T-helper 17 cell (primary cell): ENCODE measurements at regions not wholly inside any gene's neighbourhood (a gene's known extent, or its start where the extent isn't known, plus 50 kb on each side); places are given as distances from the start of the nearest gene placed in this dataset.

Experiments
- ATAC-seq: fragments of 150-1000 bp; cut with Tn5 transposase; 2 replicates; pipeline ENCODE4 v1.10.0; 2021; ENCODE audit warnings: mild to moderate bottlenecking, moderate library complexity
- DNase-seq, 3 donors: peaks; one replicate each; pipeline versions ENCODE4 v3.0.0 to v3.0.0-alpha.2; 2020 to 2021
- H3K9me3 ChIP-seq: one replicate; pipeline ENCODE4 v1.7.0; 2013; ENCODE audit warnings: low read length, mild to moderate bottlenecking; ENCODE audit not compliant: control insufficient read depth, poor library complexity, severe bottlenecking
- H3K27ac Mint-ChIP-seq: one replicate; pipeline ENCODE4 v1.8.0; 2022; ENCODE audit warnings: mild to moderate bottlenecking, moderate library complexity, mixed read lengths
- H3K27me3 Mint-ChIP-seq: one replicate; pipeline ENCODE4 v1.8.0; 2022; ENCODE audit warnings: mixed read lengths
- H3K36me3 Mint-ChIP-seq: one replicate; pipeline ENCODE4 v1.8.0; 2022; ENCODE audit warnings: low read depth, mixed read lengths
- H3K4me1 Mint-ChIP-seq: one replicate; pipeline ENCODE4 v1.8.0; 2022; ENCODE audit warnings: mild to moderate bottlenecking, mixed read lengths
- H3K4me3 Mint-ChIP-seq: one replicate; pipeline ENCODE4 v1.8.0; 2022; ENCODE audit warnings: mild to moderate bottlenecking, moderate library complexity, mixed read lengths

GRCh38 chr3:72558001-72558400 is 290.2 kb downstream of the SHQ1 start:
- Mint-ChIP-seq H3K27ac (no peak overlapping the region), H3K27me3 (no peaks in the 10 kb centered on the region), H3K4me3 (no peak overlapping the region), H3K36me3 (no peaks in the 10 kb centered on the region), H3K4me1 (no peaks in the 10 kb centered on the region)
- no peaks in the 10 kb centered on the region for H3K9me3 ChIP-seq
- DNase-seq: no peak
- ATAC-seq: no peak

- ATAC-seq: no peak
- H3K9me3 ChIP-seq: no peaks in the 10 kb centered on the region
- H3K4me1 Mint-ChIP-seq: no peaks in the 10 kb centered on the region
- no peaks in the 10 kb centered on the region for H3K36me3 Mint-ChIP-seq
- H3K27ac Mint-ChIP-seq: no peak overlapping the region
- H3K27me3 Mint-ChIP-seq: no peaks in the 10 kb centered on the region
- no peak for DNase-seq
- no peak overlapping the region for H3K4me3 Mint-ChIP-seq
Measured at GRCh38 chr3:72555714-72556113, 292.5 kb downstream of the SHQ1 start.

- H3K27ac Mint-ChIP-seq: no peak overlapping the region
- H3K4me1 Mint-ChIP-seq: peaks cover 7% of the 10 kb centered on the region
- H3K27me3 Mint-ChIP-seq: no peaks in the 10 kb centered on the region
Measured at GRCh38 chr3:72554689-72555088, 293.6 kb downstream of the SHQ1 start.

GRCh38 chr3:72553298-72553697 is 294.9 kb downstream of the SHQ1 start:
- H3K27me3 Mint-ChIP-seq: no peaks in the 10 kb centered on the region
- H3K9me3 ChIP-seq: no peaks in the 10 kb centered on the region
- no peaks in the 10 kb centered on the region for H3K36me3 Mint-ChIP-seq
- no peak overlapping the region for H3K27ac Mint-ChIP-seq
- ATAC-seq (no peak), DNase-seq (no peak)
- H3K4me3 Mint-ChIP-seq: no peak overlapping the region
- H3K4me1 Mint-ChIP-seq: peaks cover 7% of the 10 kb centered on the region

More at GRCh38 chr3:72554689-72555088, 293.6 kb downstream of the SHQ1 start:
- no peak for DNase-seq
- no peaks in the 10 kb centered on the region for H3K9me3 ChIP-seq
- Mint-ChIP-seq H3K36me3 (no peaks in the 10 kb centered on the region), H3K4me3 (no peak overlapping the region)
- ATAC-seq: no peak

GRCh38 chr3:72550582-72551262 is 297.5 kb downstream of the SHQ1 start:
- Mint-ChIP-seq H3K36me3 (no peaks in the 10 kb centered on the region), H3K27me3 (no peaks in the 10 kb centered on the region)
- no peak for ATAC-seq

GRCh38 chr3:72549761-72550581 is 298.3 kb downstream of the SHQ1 start:
- H3K36me3 Mint-ChIP-seq: no peaks in the 10 kb centered on the region
- H3K27ac Mint-ChIP-seq: peak overlapping the region; percentile 78
- no peak for DNase-seq
- H3K9me3 ChIP-seq: no peaks in the 10 kb centered on the region
- H3K4me1 Mint-ChIP-seq: peaks cover 7% of the 10 kb centered on the region
- H3K27me3 Mint-ChIP-seq: no peaks in the 10 kb centered on the region
- no peak for ATAC-seq
- peak overlapping the region; percentile 80 for H3K4me3 Mint-ChIP-seq

More at GRCh38 chr3:72550582-72551262, 297.5 kb downstream of the SHQ1 start:
- Mint-ChIP-seq H3K27ac (peak overlapping the region; percentile 78), H3K4me1 (peaks cover 7% of the 10 kb centered on the region), H3K4me3 (peak overlapping the region; percentile 80)
- no peaks in the 10 kb centered on the region for H3K9me3 ChIP-seq
- no peak for DNase-seq

- ATAC-seq: no peak
- no peaks in the 10 kb centered on the region for H3K9me3 ChIP-seq
- H3K4me1 Mint-ChIP-seq: peaks cover 7% of the 10 kb centered on the region
- H3K36me3 Mint-ChIP-seq: no peaks in the 10 kb centered on the region
- no peak for DNase-seq
- H3K27ac Mint-ChIP-seq: no peak overlapping the region
- H3K4me3 Mint-ChIP-seq: peak overlapping the region; percentile 13
- no peaks in the 10 kb centered on the region for H3K27me3 Mint-ChIP-seq
Measured at GRCh38 chr3:72548981-72549380, 299.3 kb downstream of the SHQ1 start.

GRCh38 chr3:72548461-72548860 is 299.8 kb downstream of the SHQ1 start:
- no peaks in the 10 kb centered on the region for H3K36me3 Mint-ChIP-seq
- H3K4me1 Mint-ChIP-seq: peaks cover 7% of the 10 kb centered on the region
- H3K27ac Mint-ChIP-seq: no peak overlapping the region
- peak overlapping the region; percentile 13 for H3K4me3 Mint-ChIP-seq
- no peak for DNase-seq
- no peak for ATAC-seq
- H3K27me3 Mint-ChIP-seq: no peaks in the 10 kb centered on the region
- H3K9me3 ChIP-seq: no peaks in the 10 kb centered on the region

GRCh38 chr3:72547183-72547582 is 301.1 kb downstream of the SHQ1 start:
- Mint-ChIP-seq H3K4me1 (peaks cover 7% of the 10 kb centered on the region), H3K4me3 (no peak overlapping the region), H3K27me3 (peaks cover 7% of the 10 kb centered on the region), H3K27ac (no peak overlapping the region), H3K36me3 (no peaks in the 10 kb centered on the region)
- no peak for DNase-seq
- no peaks in the 10 kb centered on the region for H3K9me3 ChIP-seq
- ATAC-seq: no peak

- no peak for DNase-seq
- Mint-ChIP-seq H3K27ac (no peak overlapping the region), H3K36me3 (no peaks in the 10 kb centered on the region), H3K4me1 (no peaks in the 10 kb centered on the region), H3K4me3 (no peak overlapping the region), H3K27me3 (peaks cover 7% of the 10 kb centered on the region)
- ATAC-seq: no peak
- no peaks in the 10 kb centered on the region for H3K9me3 ChIP-seq
Measured at GRCh38 chr3:72544239-72544638, 304.0 kb downstream of the SHQ1 start.

GRCh38 chr3:72543246-72543645 is 305.0 kb downstream of the SHQ1 start:
- ATAC-seq (no peak), DNase-seq (no peak)
- Mint-ChIP-seq H3K27me3 (peaks cover 7% of the 10 kb centered on the region), H3K27ac (no peak overlapping the region), H3K4me1 (no peaks in the 10 kb centered on the region), H3K4me3 (no peak overlapping the region), H3K36me3 (no peaks in the 10 kb centered on the region)
- no peaks in the 10 kb centered on the region for H3K9me3 ChIP-seq

GRCh38 chr3:72542781-72543180 is 305.5 kb downstream of the SHQ1 start:
- no peaks in the 10 kb centered on the region for H3K9me3 ChIP-seq
- no peak for DNase-seq
- Mint-ChIP-seq H3K4me1 (no peaks in the 10 kb centered on the region), H3K27me3 (peaks cover 7% of the 10 kb centered on the region), H3K27ac (no peak overlapping the region), H3K36me3 (no peaks in the 10 kb centered on the region), H3K4me3 (no peak overlapping the region)
- ATAC-seq: no peak

GRCh38 chr3:72539856-72540255 is 308.4 kb downstream of the SHQ1 start:
- Mint-ChIP-seq H3K27ac (no peak overlapping the region), H3K36me3 (no peaks in the 10 kb centered on the region), H3K4me3 (no peak overlapping the region), H3K4me1 (no peaks in the 10 kb centered on the region), H3K27me3 (peaks cover 7% of the 10 kb centered on the region)
- H3K9me3 ChIP-seq: no peaks in the 10 kb centered on the region
- ATAC-seq: no peak
- DNase-seq: no peak
